ENCODE measurements at regions not wholly inside any gene's neighbourhood (a gene's known extent, or its start where the extent isn't known, plus 50 kb on each side); places are given as distances from the start of the nearest gene placed in this dataset.

DNA sequence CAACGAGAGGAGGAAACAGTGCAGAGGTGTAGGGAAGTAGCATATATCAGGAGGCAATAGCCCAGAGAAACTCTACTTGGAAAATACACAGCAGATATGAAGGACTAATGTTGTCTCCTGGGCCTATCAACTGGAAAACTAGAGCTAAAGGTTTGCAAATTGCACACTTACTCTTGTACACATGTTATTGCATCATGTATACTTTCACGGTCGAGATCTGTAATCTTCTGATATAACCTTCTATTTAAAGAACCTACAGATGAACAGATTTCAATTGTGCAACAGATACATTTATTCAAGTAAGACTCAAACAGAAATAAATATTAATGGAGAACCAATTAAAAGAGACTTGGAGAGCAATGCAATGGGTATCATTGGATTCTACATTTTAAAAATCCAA lies 256.3 kb upstream of the TMEM161B start:
- no peak for TF ChIP-seq POLR2A (IDR thresholded peaks at IDR 0.05)
- TF ChIP-seq CTCF (IDR thresholded peaks at IDR 0.05), result no peak
- no peaks in the 10 kb centered on the region for H3K27me3 ChIP-seq
- H3K4me3 ChIP-seq, result no peak overlapping the region
- no peak overlapping the region for H3K27ac ChIP-seq
- H3K4me1 ChIP-seq, result no peaks in the 10 kb centered on the region
- H3K36me3 ChIP-seq, result no peaks in the 10 kb centered on the region
- DNase-seq, result no peak
- H3K9me3 ChIP-seq, result no peaks in the 10 kb centered on the region

DNA sequence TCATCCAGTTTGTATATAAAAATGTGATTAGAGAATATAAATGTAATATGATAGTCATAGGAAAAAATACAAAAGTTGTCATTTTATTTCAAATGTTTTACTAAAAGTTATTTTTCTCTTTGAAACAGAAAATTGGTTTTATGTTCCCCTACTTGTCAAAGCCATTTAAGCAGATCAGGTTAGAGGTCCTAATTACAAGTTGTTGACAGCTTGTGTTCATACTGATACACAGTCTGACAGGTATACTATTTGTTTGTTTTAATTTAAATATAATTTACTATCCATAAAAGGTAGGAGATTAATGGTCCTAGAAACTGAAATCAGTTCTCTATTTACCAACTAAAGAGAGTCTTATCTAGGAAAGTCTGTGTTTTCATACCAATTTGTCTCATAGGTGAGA lies 250.4 kb upstream of the TMEM161B start:
- H3K36me3 ChIP-seq, result no peaks in the 10 kb centered on the region
- no peaks in the 10 kb centered on the region for H3K9me3 ChIP-seq
- no peaks in the 10 kb centered on the region for H3K4me1 ChIP-seq
- TF ChIP-seq CTCF (IDR thresholded peaks at IDR 0.05) (no peak), POLR2A (IDR thresholded peaks at IDR 0.05) (no peak)
- H3K27me3 ChIP-seq, result no peaks in the 10 kb centered on the region
- DNase-seq, result no peak
- H3K27ac ChIP-seq, result no peak overlapping the region
- H3K4me3 ChIP-seq, result no peak overlapping the region

DNA sequence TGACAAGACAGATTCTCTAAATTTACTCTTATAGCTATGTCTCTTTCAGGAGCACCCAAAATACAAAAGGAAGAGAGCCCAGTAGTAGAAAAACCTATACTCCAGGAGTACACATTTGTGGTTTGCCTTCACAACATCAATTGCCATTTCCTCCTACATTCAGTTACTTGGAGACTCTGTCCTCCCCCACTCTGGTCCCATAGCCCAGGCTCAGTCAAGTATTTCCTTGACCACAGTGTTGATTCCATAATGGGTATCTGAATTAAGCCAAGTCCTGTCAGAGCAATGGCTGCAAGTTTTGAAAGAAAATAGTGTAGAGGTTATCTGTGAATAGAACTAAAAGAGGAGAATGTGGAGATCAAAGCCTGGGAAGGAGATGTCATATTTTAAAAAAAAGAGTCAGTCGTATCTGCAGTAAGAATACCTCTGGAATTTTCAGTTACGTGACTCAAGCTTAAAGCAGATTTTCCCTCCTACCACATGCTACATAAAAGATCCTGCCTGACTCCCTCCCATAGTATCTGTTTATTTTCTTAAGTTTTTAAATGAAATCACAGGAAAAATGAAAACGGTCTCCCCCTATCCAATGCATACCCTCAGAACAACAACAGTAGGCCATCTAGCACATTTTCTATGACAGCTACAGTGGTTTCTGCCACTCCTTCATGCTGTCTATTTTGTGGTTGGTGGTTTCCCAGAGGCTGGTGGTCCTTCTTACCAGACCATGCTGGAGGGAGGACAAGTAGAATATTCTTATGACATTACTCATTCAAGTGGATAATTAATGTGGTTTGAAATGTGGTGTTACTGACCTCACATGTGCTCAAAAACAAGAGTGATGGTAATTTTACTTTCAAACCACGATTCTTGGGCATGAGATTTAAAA lies 249.7 kb upstream of the TMEM161B start:
- H3K4me1 ChIP-seq, result no peaks in the 10 kb centered on the region
- no peaks in the 10 kb centered on the region for H3K27me3 ChIP-seq
- no peaks in the 10 kb centered on the region for H3K9me3 ChIP-seq
- no peak overlapping the region for H3K27ac ChIP-seq
- no peak for TF ChIP-seq CTCF (IDR thresholded peaks at IDR 0.05)
- no peak for TF ChIP-seq POLR2A (IDR thresholded peaks at IDR 0.05)
- H3K4me3 ChIP-seq, result no peak overlapping the region
- no peaks in the 10 kb centered on the region for H3K36me3 ChIP-seq
- DNase-seq, result no peak

- H3K36me3 ChIP-seq, result no peaks in the 10 kb centered on the region
- H3K4me3 ChIP-seq, result no peak overlapping the region
- no peaks in the 10 kb centered on the region for H3K9me3 ChIP-seq
- no peak overlapping the region for H3K27ac ChIP-seq
- no peak for DNase-seq
- TF ChIP-seq POLR2A (IDR thresholded peaks at IDR 0.05) (no peak), CTCF (IDR thresholded peaks at IDR 0.05) (no peak)
- H3K27me3 ChIP-seq, result no peaks in the 10 kb centered on the region
- H3K4me1 ChIP-seq, result no peaks in the 10 kb centered on the region
Observed at GRCh38 chr5:88515881-88516819, 247.5 kb upstream of the TMEM161B start.

DNA sequence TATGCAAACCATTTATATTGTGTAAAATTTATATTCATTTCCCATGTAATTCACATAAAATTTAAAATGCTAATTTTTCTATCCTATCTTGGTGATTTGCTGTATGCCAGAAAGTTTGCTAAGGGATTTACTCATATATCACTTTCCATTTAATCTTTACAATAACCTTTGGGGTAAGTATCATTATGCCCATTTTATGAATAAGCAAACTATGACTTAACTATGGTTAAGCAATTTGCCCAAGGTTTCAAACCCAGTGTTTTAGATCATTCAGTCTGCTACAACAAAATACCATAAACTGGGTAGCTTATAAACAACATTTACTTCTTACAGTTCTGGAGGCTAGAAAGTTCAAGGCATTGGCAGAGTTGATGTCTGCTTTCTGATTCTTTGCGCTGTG lies 246.4 kb upstream of the TMEM161B start:
- H3K4me1 ChIP-seq, result no peaks in the 10 kb centered on the region
- no peak for DNase-seq
- H3K4me3 ChIP-seq, result no peak overlapping the region
- no peaks in the 10 kb centered on the region for H3K27me3 ChIP-seq
- TF ChIP-seq CTCF (IDR thresholded peaks at IDR 0.05) (no peak), POLR2A (IDR thresholded peaks at IDR 0.05) (no peak)
- H3K27ac ChIP-seq, result no peak overlapping the region
- no peaks in the 10 kb centered on the region for H3K36me3 ChIP-seq
- H3K9me3 ChIP-seq, result no peaks in the 10 kb centered on the region
